ENCODE measurements at regions not wholly inside any gene's neighbourhood (a gene's known extent, or its start where the extent isn't known, plus 50 kb on each side); places are given as distances from the start of the nearest gene placed in this dataset.

DNA sequence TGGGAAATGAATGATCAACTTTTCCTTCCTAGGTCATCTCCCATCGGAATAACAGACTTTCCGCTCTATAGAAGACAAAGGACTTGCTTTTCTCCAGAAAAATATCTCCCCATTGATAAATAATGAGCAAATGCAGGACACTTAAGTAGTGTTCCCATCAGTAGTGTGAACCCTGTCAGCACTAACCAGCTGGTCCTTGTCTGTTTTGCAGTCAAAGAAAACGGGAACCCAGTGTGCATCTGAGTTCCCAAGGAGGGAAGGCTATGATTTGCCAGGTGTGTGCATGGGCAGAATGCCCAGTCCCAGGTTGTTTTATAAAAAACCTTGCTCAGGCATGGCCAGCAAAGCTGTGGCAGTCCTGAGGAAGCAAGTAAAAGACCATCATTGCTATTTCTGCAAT lies 256.5 kb upstream of the HMGA2 start:
- POLR2A ChIA-PET, result interaction anchor here (0.5 to 1.7 kb wide), 2 partner anchors 19 to 192 kb away, joined by 3 read pairs; no protein-coding TSS in a partner anchor
- TF ChIP-seq, protein P1, sequence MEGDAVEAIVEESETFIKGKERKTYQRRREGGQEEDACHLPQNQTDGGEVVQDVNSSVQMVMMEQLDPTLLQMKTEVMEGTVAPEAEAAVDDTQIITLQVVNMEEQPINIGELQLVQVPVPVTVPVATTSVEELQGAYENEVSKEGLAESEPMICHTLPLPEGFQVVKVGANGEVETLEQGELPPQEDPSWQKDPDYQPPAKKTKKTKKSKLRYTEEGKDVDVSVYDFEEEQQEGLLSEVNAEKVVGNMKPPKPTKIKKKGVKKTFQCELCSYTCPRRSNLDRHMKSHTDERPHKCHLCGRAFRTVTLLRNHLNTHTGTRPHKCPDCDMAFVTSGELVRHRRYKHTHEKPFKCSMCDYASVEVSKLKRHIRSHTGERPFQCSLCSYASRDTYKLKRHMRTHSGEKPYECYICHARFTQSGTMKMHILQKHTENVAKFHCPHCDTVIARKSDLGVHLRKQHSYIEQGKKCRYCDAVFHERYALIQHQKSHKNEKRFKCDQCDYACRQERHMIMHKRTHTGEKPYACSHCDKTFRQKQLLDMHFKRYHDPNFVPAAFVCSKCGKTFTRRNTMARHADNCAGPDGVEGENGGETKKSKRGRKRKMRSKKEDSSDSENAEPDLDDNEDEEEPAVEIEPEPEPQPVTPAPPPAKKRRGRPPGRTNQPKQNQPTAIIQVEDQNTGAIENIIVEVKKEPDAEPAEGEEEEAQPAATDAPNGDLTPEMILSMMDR (IDR thresholded peaks at IDR 0.05; ENCODE audit: unreplicated experiment), result no peak

DNA sequence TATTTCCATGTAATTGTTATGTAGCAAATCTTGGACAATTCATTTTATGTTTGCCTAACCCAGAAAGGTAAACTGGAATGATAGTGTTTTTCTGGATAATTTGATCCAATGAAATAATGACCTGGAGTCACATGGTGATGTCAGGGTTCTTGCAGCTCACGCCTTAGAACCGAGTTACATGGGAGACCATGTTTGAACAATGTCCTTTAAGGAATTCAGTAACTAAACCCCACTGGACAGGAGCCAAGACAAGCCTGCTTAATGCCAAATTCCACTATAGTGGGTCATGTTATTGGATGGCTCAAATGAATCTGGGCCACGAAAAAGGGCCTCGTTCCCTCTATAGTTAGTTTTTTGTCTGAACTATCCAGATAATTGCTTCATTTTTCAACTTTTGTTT lies 255.8 kb upstream of the HMGA2 start:
- intact Hi-C loops (cut with micrococcal nuclease), result no loop called here
- POLR2A ChIA-PET, result interaction anchor here (0.5 to 1.7 kb wide), 4 partner anchors 18 to 193 kb away, joined by 3 read pairs; no protein-coding TSS in a partner anchor
- peak overlapping the region; percentile 23 for H3K27ac Mint-ChIP-seq (ENCODE audit: low read depth, unreplicated experiment)
- BruUV-seq (replicated peaks), result no TSS peak
- CTCF ChIA-PET, result interaction anchor here (1.2 to 1.6 kb wide), 3 partner anchors 10 to 34 kb away, joined by 3 to 6 read pairs (median 4); no protein-coding TSS in a partner anchor
- peak; percentile 95 for DNase-seq (ENCODE audit: unreplicated experiment)
- H3K9me3 Mint-ChIP-seq (ENCODE audit: unreplicated experiment), result peaks cover 5% of the 10 kb centered on the region
- TF ChIP-seq, protein P1 (IDR thresholded peaks at IDR 0.05; ENCODE audit: unreplicated experiment), result no peak
- peaks cover 30% of the 10 kb centered on the region for H3K4me1 Mint-ChIP-seq (ENCODE audit: insufficient read depth, unreplicated experiment)
- H3K36me3 Mint-ChIP-seq (ENCODE audit: insufficient read depth, unreplicated experiment), result no peaks in the 10 kb centered on the region
- H3K4me3 Mint-ChIP-seq (ENCODE audit: unreplicated experiment), result no peak overlapping the region
- H3K27me3 Mint-ChIP-seq (ENCODE audit: insufficient read depth, unreplicated experiment), result no peaks in the 10 kb centered on the region

More for the DNA sequence above, 256.5 kb upstream of the HMGA2 start:
- Mint-ChIP-seq H3K4me1 (ENCODE audit: insufficient read depth, unreplicated experiment) (peaks cover 30% of the 10 kb centered on the region), H3K4me3 (ENCODE audit: unreplicated experiment) (no peak overlapping the region), H3K27ac (ENCODE audit: low read depth, unreplicated experiment) (peak overlapping the region; percentile 23), H3K27me3 (ENCODE audit: insufficient read depth, unreplicated experiment) (no peaks in the 10 kb centered on the region), H3K9me3 (ENCODE audit: unreplicated experiment) (no peaks in the 10 kb centered on the region), H3K36me3 (ENCODE audit: insufficient read depth, unreplicated experiment) (no peaks in the 10 kb centered on the region)
- peak; percentile 57 for DNase-seq (ENCODE audit: unreplicated experiment)
- BruUV-seq (replicated peaks), result no TSS peak
- CTCF ChIA-PET, result interaction anchor here (1.6 kb wide), 1 partner anchor 11 kb away, joined by 6 read pairs; no protein-coding TSS in a partner anchor
- intact Hi-C loops (cut with micrococcal nuclease), result no loop called here

- no peak for DNase-seq (ENCODE audit: unreplicated experiment)
- BruUV-seq (replicated peaks), result no TSS peak
- TF ChIP-seq, protein P1 (IDR thresholded peaks at IDR 0.05; ENCODE audit: unreplicated experiment), result no peak
- ChIA-PET CTCF (interaction anchor here (0.5 to 1.6 kb wide), 2 partner anchors 14 to 550 kb away, joined by 3 to 6 read pairs; no protein-coding TSS in a partner anchor), POLR2A (no interaction called here)
- Mint-ChIP-seq H3K9me3 (ENCODE audit: unreplicated experiment) (peaks cover 15% of the 10 kb centered on the region), H3K36me3 (ENCODE audit: insufficient read depth, unreplicated experiment) (no peaks in the 10 kb centered on the region), H3K4me3 (ENCODE audit: unreplicated experiment) (no peak overlapping the region), H3K27me3 (ENCODE audit: insufficient read depth, unreplicated experiment) (no peaks in the 10 kb centered on the region), H3K27ac (ENCODE audit: low read depth, unreplicated experiment) (no peak overlapping the region), H3K4me1 (ENCODE audit: insufficient read depth, unreplicated experiment) (peaks cover 27% of the 10 kb centered on the region)
- intact Hi-C loops (cut with micrococcal nuclease), result no loop called here
Measured at GRCh38 chr12:65570451-65571130, 253.7 kb upstream of the HMGA2 start.

- Mint-ChIP-seq H3K36me3 (ENCODE audit: insufficient read depth, unreplicated experiment) (no peaks in the 10 kb centered on the region), H3K27ac (ENCODE audit: low read depth, unreplicated experiment) (no peak overlapping the region), H3K9me3 (ENCODE audit: unreplicated experiment) (peaks cover 15% of the 10 kb centered on the region), H3K27me3 (ENCODE audit: insufficient read depth, unreplicated experiment) (no peaks in the 10 kb centered on the region), H3K4me1 (ENCODE audit: insufficient read depth, unreplicated experiment) (no peaks in the 10 kb centered on the region), H3K4me3 (ENCODE audit: unreplicated experiment) (no peak overlapping the region)
- intact Hi-C loops (cut with micrococcal nuclease), result no loop called here
- DNase-seq (ENCODE audit: unreplicated experiment), result no peak
- BruUV-seq (replicated peaks), result no TSS peak
- CTCF ChIA-PET, result interaction anchor here (0.9 to 2.5 kb wide), 5 partner anchors 9 to 269 kb away, joined by 3 to 13 read pairs (median 4); no protein-coding TSS in a partner anchor
- POLR2A ChIA-PET, result interaction anchor here (0.6 to 1.4 kb wide), 6 partner anchors 9 to 27 kb away, joined by 3 to 4 read pairs (median 4); no protein-coding TSS in a partner anchor
- TF ChIP-seq, protein P1 (IDR thresholded peaks at IDR 0.05; ENCODE audit: unreplicated experiment), result no peak
Measured at GRCh38 chr12:65574867-65575266, 249.4 kb upstream of the HMGA2 start.
